KBM-7 (cell line): ENCODE measurements at regions not wholly inside any gene's neighbourhood (a gene's known extent, or its start where the extent isn't known, plus 50 kb on each side); places are given as distances from the start of the nearest gene placed in this dataset.
"Not testable (repeated sequence)": the region's sequence is repeated elsewhere in the genome, so short reads cannot be mapped to it uniquely, and the experiment has no call there.

Experiments used
- DNase-seq: peaks from one replicate; pipeline ENCODE4 v3.0.0-alpha.2; 2015
- in situ Hi-C: fragments of 300-500 bp; cut with MboI; formaldehyde crosslinking; loops from 2 replicates; pipeline ENCODE4 v1.14.3; 2020; ENCODE audit warnings: low sequenced_read_pairs, low pct_unique_long_range_greater_than_20kb, mixed read lengths

DNA sequence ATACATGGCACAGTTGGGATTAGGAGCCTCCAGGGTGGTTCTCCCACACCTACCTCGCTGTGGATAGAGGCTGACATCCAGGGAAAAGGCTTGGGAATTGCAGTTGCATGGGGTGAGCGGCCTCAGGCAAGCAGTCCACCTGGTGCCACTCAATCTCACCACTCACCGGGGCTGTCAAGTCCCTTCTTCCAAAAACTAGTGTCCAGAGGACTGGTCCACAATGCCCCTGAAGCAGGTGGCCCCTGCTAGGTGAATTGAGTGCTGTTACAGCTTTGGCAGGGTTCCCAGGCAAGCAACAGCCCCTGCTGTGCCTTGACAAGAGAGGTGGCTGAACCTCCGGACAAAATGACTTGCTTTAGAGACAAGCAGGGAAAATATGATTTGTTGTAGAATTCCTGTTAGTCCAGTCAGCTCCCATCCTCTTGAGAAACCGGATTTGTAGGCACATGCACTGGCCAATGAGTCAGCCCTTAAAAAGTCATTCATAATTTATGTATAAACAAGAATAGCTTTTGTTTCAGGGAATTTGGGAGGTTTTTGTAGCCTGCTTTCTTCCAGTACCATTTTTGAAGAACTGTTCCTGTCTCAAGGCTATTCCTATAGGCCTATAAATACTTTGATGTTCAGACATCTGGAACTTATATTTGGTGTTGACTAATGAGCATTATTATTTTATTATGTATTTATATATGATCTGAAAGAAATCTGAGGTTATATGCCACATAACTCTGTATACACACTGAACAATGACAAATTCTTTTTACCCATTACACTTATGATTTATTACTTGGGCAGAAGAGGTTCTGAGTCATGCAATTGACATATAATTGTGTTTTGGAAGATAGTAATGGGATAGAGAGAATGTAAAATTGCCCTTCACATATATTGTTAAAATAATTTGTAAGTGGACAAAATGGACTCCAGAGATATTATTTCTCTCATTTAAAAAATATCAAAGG, 411.1 kb downstream of the ACTL7B start:
- in situ Hi-C loops: no loop called here
- DNase-seq: no peak

DNA sequence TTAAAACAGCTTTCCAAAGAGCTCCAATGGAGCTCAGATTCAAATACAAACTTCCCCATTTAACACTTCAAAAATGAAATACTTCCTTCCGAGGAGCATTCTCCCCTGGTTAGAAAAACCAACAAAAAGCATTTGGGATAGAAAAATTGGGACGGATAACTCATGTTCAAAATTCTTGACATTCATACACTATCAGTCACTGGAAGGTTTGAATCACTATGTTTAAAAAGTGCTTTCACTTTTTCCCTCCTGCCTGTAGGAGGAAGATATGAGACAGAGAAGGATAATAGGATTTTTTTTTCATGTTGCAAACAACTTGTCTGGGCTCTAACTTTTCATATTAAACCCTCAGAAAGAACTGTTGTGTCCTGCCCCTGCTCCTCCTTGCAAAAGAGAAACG, 412.0 kb downstream of the ACTL7B start:
- in situ Hi-C loops: no loop called here
- no peak for DNase-seq

DNA sequence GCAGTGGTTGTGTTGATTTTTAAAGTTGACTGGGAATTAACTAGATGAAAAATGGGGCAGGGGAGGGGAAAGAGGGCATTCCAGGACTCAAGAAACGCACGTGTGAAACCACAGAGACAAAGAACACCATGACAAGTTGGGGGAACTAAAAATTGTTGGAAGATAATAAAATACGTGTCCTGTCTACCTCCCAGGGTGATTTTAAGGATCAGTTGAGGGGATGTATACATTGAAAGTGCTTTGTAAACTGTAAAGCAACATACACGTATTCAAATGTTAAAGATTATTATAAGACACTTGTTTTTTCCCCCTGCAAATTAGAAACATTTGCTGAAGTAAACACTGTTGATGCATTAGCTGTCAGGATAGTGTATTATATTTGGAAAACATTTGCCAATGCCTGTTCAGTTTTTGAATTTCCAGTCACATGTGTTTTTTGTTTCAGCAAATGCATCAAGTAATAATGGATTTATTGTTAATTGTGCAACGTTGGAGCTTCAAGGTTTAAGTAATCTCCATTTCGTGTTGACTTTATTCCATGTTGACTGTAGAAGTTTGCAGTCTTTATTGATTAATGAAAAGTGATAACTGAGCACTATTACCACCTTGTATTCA, 412.7 kb downstream of the ACTL7B start:
- no peak for DNase-seq
- in situ Hi-C loops: no loop called here

DNA sequence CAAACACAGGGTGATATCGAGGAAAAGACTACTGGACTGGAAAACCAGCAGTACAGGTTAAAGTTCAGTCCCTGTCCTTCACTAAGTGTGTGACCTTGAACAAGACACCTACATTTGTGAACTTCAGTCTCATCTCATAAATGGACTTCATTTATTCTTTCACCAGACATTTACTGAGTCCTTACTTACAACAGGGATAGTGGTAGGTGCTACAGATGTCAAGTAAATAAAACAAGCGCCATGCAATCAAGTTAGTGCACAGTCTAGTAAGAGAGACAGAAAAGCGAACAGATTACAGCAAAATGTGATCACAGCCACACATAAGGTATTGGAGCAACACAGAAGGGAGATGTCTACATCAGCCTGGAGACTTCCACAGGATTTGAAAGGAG, 413.2 kb downstream of the ACTL7B start:
- no peak for DNase-seq
- in situ Hi-C loops: no loop called here

DNA sequence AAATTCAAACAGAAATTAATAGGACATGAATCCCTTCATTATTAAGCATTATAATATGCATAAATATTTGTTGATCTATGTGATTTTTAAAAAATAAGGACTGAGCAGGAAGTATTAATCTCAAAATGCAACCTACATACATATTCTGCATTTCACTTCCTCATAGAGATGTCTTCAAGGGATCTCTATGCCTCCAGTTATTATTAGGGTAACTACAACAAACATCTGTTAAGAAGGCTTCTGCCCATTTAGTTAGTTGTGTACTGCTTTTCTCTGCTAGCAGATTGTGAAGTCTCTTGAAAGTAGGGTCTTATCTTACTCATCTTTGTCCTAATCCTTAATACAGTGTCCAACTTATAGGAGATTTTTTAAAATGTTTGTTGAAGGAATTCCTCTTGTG, 414.1 kb downstream of the ACTL7B start:
- DNase-seq: no peak
- in situ Hi-C loops: no loop called here

DNA sequence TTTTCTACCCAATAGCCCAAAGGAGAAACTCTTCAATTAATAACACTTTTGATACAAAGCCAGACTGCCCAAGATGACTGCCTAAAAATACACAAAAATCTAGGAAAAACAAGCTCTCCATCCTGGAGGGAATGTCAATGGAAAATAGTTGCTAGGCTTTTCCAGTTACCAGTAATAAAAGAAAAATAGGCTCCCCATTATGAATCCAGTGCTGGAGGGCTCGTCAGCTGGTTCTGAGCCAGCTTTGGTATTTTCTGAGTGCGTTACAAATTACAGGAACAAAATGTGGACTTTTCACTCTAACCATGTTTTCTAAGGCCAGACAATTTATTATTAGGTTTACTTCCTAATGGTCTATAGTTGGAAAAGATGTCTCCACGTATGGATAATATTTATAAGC, 414.5 kb downstream of the ACTL7B start:
- no peak for DNase-seq
- in situ Hi-C loops: no loop called here

DNA sequence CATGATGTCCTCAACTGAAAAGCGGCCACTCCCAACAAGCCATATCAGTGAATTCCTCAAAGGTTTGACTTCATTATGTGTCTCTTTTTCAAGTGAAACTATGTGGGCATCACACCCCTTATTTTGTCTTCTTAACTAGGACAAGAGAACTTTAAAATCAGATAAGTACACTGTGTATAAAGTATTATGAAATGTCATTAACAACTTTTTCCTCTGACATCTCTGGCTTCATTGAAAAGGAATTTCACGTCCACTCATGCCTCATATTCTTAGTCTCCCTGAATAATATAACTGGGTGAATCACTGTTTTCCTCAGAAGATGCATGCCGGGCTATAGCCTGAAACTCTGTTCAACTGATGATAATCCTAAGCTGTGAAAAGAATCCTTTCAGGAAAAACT, 415.8 kb downstream of the ACTL7B start:
- DNase-seq: no peak
- in situ Hi-C loops: no loop called here

DNA sequence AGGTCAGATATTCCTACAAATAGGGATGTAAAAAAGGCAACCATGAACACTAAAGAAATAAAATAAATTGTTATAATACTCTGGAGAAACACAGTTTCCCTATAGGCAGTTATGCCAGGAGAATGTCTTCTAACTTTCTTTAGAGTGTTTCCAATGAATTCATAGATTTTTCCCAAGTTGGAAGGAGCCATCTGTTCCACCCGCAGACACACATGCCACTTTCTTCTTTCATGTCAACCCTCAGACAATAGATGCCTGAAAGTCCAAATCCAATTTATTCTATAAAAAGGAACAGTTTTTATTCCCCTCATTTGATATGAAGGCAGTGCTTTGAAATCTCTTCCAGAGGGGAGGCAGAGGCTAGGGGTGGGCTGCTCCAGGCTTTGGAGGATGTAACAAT, 418.1 kb downstream of the ACTL7B start:
- DNase-seq: no peak
- in situ Hi-C loops: no loop called here

DNA sequence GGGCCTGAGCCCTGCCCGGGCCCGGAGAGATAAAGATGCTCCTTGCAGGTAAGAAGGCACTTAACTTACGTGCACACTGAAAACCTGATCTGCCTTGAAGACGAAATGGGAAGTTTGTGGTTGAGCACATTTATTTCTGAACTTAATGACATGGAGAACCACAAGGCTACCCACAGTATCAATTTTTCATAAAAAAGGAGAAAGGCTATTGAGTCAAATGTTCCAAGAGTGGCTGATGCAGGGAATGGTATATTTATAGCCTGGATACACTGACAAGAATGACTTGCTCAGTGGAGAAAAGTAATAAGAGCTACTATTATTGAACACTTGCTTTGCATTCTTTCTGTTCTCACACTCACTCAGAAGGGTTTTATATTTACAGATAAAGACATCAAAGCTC, 419.3 kb downstream of the ACTL7B start:
- DNase-seq: no peak
- in situ Hi-C loops: no loop called here

DNA sequence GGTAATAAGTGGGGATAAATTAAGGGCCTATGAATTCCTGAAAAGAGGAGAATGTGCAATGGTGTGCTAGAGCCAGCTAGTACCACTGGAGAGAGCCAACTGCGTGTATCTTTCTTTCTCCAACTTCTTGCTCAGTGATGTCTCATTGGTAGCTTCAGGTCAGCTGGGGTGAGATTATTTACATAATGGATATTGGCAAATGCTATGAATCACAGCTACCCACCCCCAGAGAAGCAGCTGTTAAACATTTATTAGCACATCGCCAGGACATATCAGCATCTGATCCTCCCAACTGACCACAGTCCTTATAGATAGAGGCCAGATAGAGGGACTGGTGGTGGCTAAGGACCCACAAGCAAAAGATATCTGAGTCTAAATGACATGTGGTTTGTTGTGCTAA, 421.3 kb downstream of the ACTL7B start:
- no peak for DNase-seq
- in situ Hi-C loops: no loop called here

DNA sequence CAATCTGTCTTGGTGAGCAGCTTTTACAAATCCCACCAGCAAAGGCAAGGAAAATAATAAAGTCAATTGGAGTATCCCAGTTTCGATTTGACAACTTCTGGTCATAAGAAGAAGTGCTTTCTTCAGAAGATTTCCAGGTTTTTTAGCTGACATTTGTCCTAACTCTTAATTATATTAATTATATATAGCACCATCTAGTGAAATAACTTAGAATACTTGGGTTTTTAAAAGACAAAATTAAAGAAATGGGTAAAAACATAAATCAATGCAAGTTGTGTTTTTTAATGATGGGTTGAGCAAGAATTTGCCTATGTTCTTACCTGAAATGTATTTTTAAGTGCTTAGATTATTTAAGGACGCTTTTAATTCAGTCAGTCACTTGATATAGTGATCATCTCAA, 421.8 kb downstream of the ACTL7B start:
- DNase-seq: no peak
- in situ Hi-C loops: no loop called here

DNA sequence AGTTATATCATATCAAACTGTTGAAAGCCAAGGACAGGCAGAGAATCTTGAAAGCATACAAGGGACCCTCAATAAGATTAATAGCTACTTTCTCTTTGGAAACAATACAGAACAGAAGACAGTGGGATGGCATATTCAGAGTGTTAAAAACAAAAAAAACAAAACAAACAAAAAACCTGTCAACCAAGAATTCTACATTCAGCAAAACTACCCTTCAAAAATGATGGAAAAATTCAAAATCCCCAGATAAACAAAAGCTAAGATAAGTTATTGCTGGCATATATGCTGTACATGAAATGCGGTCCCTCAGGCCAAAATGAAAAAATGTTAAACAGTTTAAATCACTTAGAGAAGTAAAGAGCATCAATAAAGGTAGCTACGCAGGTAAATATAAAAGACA, 425.1 kb downstream of the ACTL7B start:
- no peak for DNase-seq
- in situ Hi-C loops: no loop called here

DNA sequence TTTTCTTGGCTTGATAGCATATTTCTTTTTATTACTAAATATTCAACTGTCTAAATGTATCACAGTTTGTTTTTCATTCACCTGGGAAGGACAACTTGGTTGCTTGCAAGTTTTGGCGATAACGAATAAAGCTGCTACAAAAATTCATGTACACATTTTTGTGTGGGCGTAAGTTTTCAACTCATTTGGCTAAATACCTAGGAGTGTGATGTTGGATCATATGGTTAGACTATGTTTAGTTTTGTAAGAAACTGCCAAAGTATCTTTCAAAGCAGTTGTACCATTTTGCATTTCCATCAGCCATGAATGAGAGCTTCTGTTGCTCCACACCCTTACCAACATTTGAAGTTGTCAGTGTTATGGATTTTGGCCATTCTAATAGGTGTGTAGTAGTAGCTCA, 428.0 kb downstream of the ACTL7B start:
- in situ Hi-C loops: no loop called here
- no peak for DNase-seq

DNA sequence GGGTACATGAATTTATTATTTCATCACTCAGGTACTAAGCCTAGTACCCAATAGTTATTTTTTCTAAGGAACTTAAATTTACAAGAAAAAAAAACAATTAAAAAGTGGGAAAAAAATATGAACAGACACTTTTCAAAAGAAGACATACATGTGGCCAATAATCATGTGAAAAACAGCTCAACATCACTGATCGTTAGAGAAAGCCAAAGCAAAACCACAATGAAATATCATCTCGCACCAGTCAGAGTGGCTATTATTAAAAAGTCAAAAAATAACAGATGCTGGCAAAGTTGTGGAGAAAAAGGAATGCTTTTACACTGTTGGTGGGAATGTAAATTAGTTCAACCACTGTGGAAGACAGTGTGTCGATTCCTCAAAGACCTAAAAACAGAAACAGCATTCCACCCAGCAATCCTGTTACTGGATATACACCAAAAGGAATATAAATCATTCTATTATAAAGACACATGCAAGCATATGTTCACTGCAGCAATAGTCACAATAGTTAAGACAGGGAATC, 429.3 kb downstream of the ACTL7B start:
- DNase-seq, in situ Hi-C loops: not testable (repeated sequence)

DNA sequence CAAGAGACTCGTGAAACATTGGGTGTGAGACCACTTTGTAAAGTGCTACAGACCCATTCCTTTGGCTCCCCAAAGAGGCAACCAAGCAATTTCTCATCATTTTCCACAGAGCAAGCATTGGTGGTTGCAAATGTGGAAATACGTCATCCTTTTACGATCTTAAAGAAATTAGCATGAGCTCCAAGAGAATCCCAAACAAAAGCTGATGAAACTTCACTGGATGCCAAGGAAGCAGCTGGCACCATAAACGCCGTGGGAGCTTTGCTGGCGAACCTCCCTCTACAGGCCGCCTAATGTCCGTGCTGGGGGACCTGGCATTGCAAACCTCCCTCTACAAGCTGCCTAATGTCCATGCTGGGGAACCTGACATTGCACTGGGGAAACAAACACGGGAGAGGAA, 432.4 kb downstream of the ACTL7B start:
- no peak for DNase-seq
- in situ Hi-C loops: no loop called here

DNA sequence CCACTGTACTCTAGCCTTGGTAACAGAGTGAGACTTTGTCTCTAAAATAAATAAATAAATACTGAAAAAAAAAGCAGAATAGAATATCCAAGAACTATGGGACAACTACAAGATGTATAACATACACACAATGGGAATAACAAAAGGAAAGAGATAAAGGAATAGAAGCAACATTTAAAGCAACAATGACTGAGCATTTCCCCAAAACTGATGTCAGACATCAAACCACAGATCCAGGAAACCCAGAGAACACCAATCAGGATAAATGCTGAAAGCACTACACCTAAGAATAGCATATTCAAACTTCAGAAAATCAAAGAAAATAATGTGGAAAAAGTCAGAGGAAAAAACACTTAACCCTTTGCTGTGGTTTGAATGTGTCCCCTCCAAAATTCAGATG, 436.4 kb downstream of the ACTL7B start:
- DNase-seq: no peak
- in situ Hi-C loops: no loop called here

DNA sequence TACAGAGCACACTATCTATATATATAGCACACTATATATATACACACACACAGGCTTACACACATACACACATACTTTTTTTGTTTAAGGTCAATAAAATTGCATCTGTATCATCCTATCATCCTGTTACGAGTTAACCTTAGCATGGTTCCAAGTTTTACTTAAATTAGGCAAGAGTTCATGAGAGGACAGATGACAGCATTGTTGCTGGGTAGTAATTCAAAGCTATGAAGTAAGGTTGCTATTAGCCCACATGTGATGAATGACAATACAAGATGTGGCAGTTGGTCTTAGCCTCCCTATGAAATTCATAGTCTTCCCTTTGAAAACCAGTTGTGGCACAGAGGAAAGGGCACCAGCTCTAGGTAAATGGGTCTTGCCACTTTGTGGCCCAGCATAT, 438.1 kb downstream of the ACTL7B start:
- in situ Hi-C loops: no loop called here
- no peak for DNase-seq

DNA sequence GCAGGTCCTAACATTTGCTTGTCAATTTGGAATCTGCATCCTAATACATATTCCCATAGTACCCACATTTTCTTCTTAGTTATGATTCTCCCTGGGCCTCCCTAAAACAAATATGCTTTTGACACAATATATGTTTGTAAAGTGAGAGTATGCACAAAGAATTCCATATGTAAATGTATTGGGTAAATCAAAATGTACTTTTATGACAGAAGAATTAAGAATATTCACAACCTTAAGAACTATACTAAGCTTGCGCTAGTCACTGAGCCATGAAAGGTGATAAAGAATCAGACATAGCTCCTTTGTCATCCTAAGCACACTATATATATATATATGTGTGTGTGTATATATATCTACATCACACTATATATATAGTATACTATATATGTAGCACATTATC, 438.5 kb downstream of the ACTL7B start:
- in situ Hi-C loops: no loop called here

DNA sequence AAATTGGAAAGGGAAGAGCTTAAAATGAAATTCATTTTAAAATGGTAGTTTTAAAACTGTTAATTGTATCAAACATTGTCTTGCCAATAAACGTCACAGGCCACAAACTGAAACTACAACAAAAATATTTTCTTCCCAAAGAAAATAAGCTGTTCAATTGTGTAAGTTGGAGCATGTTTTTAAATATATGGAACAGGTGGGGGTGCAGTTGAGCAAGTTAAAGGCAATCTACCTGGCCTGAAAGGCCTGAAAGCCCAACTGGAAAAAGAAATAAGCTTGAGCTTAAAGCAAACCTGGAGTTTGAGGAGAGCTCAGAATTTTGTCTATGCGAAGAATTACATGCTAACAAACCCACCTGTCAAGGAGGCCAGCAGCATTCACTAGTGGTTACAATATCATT, 439.5 kb downstream of the ACTL7B start:
- in situ Hi-C loops: no loop called here
- DNase-seq: no peak

More for the DNA sequence above, 438.5 kb downstream of the ACTL7B start:
- DNase-seq: no peak

DNA sequence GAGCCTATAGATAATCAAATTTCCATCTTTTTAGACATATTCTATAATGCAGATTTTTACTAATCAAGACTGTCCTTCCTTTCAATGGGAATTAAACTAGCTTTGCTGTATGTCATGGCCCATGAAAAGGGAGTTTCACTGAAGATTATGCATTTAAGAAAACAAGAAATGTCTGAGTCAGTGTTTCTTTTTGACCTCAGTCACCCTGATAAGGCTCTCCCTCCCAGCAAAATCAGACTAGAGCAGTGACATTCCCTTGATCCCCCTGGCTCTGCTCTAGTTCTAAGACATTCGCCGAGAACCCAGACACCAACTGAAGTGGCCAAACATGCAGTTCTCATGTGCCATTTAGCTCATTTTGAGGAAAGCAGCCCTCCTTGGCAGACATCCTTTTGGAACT, 442.0 kb downstream of the ACTL7B start:
- in situ Hi-C loops: no loop called here

DNA sequence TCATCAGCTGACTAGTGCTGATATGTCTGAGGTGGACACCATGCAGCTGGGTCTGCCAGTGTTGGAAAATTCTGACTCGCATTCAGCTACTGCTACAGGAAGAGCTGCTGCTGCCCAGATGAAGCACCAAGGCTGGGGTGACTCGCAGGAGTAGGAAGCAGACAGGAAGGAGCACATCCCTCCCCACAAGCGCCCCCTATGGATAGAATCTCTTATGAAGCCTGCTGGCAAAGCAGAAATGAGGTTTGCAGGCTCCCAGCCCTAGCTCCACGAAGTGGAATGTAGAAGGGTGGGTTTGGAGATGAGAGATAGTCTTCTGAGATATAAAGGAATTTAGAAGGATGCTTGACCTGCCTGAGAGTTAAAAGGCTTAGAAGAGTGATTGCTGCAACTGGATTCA, 443.0 kb downstream of the ACTL7B start:
- peak; percentile 1 for DNase-seq
- in situ Hi-C loops: no loop called here

More for the DNA sequence above, 442.0 kb downstream of the ACTL7B start:
- DNase-seq: no peak
